ENCODE measurements at regions not wholly inside any gene's neighbourhood (a gene's known extent, or its start where the extent isn't known, plus 50 kb on each side); places are given as distances from the start of the nearest gene placed in this dataset.

DNA sequence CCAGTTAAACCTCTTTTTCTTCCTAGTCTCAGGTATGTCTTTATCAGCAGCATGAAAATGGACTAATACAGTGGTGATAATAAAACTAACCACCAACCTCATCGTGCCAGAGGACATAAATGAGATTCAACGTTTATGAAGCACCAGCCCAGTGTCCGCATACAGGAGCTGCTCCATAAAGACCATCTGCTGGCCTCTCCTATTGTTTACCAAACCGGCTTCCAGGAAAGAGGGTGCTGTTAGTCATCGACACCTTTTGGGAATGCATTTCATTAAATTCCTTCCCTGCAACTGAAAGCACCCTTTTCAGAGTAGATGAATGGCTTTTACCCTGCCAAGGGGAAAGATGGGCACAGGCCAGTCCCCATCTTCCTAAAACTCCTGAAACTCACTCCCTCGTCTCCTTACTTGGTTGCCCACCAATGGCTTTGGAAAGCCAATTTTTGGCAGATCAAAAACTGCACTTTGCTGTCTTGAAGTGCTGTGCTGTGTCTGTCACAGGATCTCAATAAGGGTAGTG lies 122.1 kb downstream of the AQP9 start:
- no peak for TF ChIP-seq TCF4 (CRISPR knock-in tag; IDR thresholded peaks at IDR 0.05; ENCODE audit: borderline replicate concordance)
- TF ChIP-seq, protein P1, sequence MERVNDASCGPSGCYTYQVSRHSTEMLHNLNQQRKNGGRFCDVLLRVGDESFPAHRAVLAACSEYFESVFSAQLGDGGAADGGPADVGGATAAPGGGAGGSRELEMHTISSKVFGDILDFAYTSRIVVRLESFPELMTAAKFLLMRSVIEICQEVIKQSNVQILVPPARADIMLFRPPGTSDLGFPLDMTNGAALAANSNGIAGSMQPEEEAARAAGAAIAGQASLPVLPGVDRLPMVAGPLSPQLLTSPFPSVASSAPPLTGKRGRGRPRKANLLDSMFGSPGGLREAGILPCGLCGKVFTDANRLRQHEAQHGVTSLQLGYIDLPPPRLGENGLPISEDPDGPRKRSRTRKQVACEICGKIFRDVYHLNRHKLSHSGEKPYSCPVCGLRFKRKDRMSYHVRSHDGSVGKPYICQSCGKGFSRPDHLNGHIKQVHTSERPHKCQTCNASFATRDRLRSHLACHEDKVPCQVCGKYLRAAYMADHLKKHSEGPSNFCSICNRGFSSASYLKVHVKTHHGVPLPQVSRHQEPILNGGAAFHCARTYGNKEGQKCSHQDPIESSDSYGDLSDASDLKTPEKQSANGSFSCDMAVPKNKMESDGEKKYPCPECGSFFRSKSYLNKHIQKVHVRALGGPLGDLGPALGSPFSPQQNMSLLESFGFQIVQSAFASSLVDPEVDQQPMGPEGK (CRISPR knock-in tag; IDR thresholded peaks at IDR 0.05; ENCODE audit: borderline replicate concordance): no peak
- TF ChIP-seq ZFP30 (CRISPR knock-in tag; IDR thresholded peaks at IDR 0.05): no peak
- no peak for TF ChIP-seq CREB5 (CRISPR knock-in tag; IDR thresholded peaks at IDR 0.05; ENCODE audit: low read depth)
- no peak for TF ChIP-seq SNAI2 (CRISPR knock-in tag; IDR thresholded peaks at IDR 0.05)
- TF ChIP-seq GLIS3 (CRISPR knock-in tag; IDR thresholded peaks at IDR 0.05): no peak
- no peak for TF ChIP-seq ZFP3 (CRISPR knock-in tag; IDR thresholded peaks at IDR 0.05)
- no peak for TF ChIP-seq ZNF8 (CRISPR knock-in tag; IDR thresholded peaks at IDR 0.05)
- TF ChIP-seq ARNTL (CRISPR knock-in tag; IDR thresholded peaks at IDR 0.05; ENCODE audit: borderline replicate concordance, low read depth): no peak
- no peak for TF ChIP-seq RARB (CRISPR knock-in tag; IDR thresholded peaks at IDR 0.05)
- TF ChIP-seq BACH2 (CRISPR knock-in tag; IDR thresholded peaks at IDR 0.05; ENCODE audit: borderline replicate concordance): no peak
- no peak for TF ChIP-seq OSR1 (CRISPR knock-in tag; IDR thresholded peaks at IDR 0.05)
